ENCODE measurements at regions not wholly inside any gene's neighbourhood (a gene's known extent, or its start where the extent isn't known, plus 50 kb on each side); places are given as distances from the start of the nearest gene placed in this dataset.

GRCh38 chr1:58978096-58978495 lies 194.2 kb upstream of the JUN start:
- DNase-seq, result no peak

DNA sequence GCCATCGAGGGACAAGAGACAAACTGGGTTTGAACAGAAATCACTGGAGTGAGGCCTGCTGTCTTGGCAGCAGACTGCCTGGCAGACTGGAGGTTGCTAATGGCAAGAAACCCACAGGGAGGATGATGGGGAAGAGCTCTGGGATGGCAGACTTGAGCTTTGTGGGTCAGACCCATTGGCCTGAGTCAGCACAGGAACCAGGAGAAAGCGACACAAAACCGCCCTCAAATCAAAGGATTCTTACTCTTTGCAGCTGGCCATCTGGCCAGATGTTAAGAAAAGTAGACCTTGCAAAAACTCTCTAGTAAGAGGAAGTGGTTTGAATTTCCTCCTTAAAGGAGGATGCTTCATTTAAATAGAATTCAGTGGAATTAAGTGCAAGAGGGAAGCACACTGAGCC lies 195.2 kb upstream of the JUN start:
- no peak for DNase-seq

GRCh38 chr1:58979677-58980076 lies 195.8 kb upstream of the JUN start:
- DNase-seq, result no peak

GRCh38 chr1:58981392-58981791 lies 197.5 kb upstream of the JUN start:
- DNase-seq, result no peak

- DNase-seq, result no peak
Measured at GRCh38 chr1:58982259-58982998, 198.6 kb upstream of the JUN start.

- DNase-seq, result no peak
Measured at GRCh38 chr1:58983162-58983561, 199.3 kb upstream of the JUN start.

DNA sequence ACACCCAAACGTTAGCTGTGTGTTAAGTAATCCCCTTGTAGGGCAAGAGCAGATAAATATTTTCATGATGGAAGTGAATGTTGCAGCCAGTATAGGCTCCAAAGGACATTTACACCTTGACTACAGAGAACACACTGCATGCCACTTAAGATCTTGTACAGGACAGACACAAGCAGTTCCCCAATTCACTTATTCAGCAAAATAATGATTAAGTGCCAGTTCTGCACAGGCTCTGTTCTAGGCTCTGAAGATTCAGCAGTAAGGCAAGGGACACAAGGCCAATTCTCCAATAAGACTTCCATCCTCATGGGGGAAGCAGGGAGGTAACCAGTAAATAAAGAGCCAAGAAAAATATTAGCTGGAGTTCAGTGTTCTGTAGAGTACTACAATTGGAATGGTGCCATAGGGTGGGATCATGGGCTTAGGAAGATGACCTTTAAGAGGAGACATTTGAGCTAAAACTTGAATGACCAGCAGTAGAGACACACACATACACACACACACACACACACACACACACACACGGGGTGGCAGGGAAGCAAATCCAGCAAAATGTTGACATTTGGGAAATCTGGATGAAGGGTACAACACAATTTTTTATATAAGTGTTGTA lies 199.9 kb upstream of the JUN start:
- no peak for DNase-seq

GRCh38 chr1:58986996-58987767 lies 203.3 kb upstream of the JUN start:
- no peak for DNase-seq

- DNase-seq, result no peak
Measured at GRCh38 chr1:58988752-58989151, 204.9 kb upstream of the JUN start.

GRCh38 chr1:58989845-58990244 lies 206.0 kb upstream of the JUN start:
- DNase-seq, result no peak

DNA sequence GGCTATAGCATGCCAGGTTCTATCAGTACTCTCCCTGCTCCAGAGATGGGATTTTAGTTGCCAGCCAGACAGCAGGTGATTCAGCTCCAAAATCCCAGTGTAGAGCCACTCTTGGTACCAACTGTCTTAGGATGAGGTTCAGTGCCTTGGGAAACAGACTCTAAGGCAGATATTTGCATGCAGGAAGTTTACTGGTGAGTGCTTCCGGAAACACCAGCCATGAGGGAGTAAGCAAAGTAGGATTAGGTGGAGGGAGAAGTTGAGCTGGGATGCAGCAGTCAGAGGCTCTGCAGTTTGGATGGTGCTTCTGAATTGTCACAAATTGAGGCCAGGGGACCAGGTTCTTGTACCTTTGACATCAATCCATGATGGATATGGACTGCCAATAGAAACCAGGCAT lies 207.5 kb upstream of the JUN start:
- no peak for DNase-seq

DNA sequence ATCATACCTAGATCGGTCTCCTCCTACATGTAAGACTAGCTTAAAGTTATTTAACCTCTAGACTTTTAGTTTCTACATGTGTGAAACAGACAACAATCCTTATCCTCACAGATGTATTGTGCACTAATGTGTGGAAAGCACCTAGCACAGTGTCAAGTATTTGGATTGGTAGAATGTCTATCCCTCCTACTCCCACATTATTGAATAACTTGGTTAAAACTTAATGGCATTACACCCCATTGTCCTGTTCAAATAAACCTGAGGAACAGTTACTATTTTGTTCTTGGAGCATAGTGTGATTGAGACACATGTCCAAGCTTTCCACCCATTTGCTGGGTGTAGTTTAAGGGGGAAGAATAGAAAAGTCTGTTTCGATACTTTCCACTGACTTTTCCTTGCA lies 208.8 kb upstream of the JUN start:
- DNase-seq, result no peak

- DNase-seq, result no peak
Measured at GRCh38 chr1:58993403-58993802, 209.6 kb upstream of the JUN start.

- no peak for DNase-seq
Measured at GRCh38 chr1:58994664-58995063, 210.8 kb upstream of the JUN start.

DNA sequence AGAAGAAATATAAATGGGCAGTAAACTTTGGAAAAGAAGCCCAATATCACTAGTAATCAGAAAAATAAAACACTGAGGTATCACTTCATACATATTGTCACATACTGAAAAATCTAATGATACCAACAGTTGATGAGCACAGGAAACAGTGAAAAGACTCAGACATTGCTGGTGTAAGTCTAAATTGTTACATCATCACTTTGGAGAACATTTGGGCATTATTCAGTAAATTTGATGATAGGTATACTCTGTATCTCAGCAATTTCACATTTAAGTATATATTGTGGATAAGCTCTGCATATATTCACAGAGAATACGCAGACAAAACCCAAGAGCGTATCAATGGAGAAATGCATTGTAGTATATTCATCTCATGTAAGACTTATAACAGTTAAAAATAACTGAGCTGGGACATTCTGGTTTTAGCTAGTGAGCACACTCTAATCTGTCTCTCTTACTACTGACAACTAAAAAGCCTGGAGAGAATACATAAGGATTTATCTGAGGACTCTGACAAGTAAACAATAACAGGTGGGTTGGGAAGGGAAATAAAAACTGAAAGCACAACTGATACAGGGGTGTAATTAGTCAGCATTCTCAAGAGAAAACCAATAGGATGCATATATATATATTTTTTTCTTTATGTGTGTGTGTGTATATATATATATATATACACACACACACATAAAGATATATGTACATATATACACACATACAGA lies 212.7 kb upstream of the JUN start:
- no peak for DNase-seq

GRCh38 chr1:58997060-58997411 lies 213.2 kb upstream of the JUN start:
- DNase-seq, result no peak

GRCh38 chr1:58997637-58998036 lies 213.8 kb upstream of the JUN start:
- no peak for DNase-seq

DNA sequence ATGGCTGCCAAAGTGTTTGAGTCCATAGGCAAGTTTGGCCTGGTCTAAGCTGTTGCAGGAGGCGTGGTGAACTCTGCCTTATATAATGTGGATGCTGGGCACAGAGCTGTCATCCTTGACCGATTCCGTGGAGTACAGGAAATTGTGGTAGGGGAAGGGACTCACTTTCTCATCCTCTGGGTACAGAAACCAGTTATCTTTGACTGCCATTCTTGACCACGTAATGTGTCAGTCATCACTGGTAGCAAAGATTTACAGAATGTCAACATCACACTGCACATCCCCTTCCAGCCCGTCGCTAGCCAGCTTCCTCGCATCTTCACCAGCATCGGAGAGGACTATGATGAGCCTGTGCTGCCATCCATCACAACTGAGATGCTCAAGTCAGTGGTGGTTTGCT lies 215.8 kb upstream of the JUN start:
- no peak for DNase-seq

DNA sequence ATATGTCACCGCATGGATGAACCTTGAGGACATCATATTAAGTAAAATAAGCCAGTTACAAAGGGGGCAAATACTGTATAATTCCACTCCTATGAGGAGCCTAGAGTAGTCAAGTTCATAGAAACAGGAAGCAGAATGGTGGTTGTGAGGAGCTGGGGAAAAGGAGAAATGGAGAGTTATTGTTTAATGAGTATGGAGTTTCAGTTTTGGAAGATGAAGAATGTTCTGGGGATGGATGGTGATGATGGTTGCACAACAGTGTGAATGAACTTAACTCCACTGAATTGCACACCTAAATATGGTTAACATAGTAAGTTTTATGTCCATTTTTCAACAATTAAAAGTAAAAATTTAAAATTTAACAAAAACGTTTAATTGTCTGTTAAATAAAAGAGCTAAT lies 220.9 kb upstream of the JUN start:
- DNase-seq, result no peak

- no peak for DNase-seq
Measured at GRCh38 chr1:59005491-59006288, 221.8 kb upstream of the JUN start.

DNA sequence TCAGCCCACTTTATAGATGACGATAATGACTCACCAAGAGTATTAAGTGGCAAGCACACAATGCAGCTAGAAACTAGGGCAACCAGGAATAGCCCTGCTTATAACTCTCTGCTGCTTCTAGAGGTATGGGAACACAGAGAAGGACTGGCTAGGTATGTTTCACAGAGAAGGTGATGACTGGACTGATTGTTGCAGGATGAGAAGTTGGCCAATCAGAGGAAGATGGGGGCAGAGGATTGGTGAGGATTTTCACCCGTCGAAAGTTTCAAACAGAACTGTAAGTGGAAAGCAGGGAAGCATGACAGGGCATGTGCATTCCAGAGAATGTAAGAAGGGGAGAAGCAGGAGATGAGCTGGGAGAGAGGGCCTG lies 222.4 kb upstream of the JUN start:
- DNase-seq, result no peak

- DNase-seq, result no peak
Measured at GRCh38 chr1:59006932-59007331, 223.1 kb upstream of the JUN start.

DNA sequence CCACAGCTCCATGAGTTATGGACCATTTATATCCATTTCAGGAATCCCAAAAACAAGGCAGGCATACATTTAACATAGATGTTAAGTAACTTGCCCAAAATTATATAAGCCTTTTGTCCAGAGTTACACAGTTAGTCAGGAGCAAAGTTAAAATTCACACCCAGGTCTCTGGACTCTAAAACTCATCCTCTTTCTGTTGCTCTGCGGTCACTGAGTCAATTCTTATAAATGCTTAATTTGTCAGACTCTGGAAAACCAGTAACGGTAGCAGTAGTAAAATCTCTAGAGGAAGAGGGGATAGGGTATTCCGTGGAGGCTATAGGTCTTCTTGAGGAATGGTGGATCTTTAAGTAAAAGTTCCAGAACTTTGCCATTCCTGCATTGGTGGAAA lies 223.6 kb upstream of the JUN start:
- no peak for DNase-seq
